Left lung (tissue), 4 donors: ENCODE measurements at regions not wholly inside any gene's neighbourhood (a gene's known extent, or its start where the extent isn't known, plus 50 kb on each side); places are given as distances from the start of the nearest gene placed in this dataset.

Experiments used
- ATAC-seq: fragments of 200-7000 bp; cut with Tn5 transposase; one replicate; pipeline ENCODE4 v1.9.1; 2020; ENCODE audit warnings: moderate library complexity
- DNase-seq, 4 donors: peaks; one replicate each; pipeline ENCODE4 v3.0.0-alpha.2; 2013 to 2020
- H3K27ac ChIP-seq, 2 donors: fragments of 200-600 bp; sonication (generic) in 1 of 2; one replicate each; pipeline versions ENCODE4 v1.5.0 to v1.8.0; 2020 to 2021
- H3K27me3 ChIP-seq, 2 donors: fragments of 200-600 bp; sonication (generic) in 1 of 2; one replicate each; pipeline versions ENCODE4 v1.5.0 to v1.8.0; 2020 to 2021
- H3K36me3 ChIP-seq, 2 donors: fragments of 200-600 bp; sonication (generic) in 1 of 2; one replicate each; pipeline versions ENCODE4 v1.5.0 to v1.8.0; 2020 to 2021
- H3K4me1 ChIP-seq, 2 donors: fragments of 200-600 bp; one replicate each; pipeline ENCODE4 v1.8.0; 2021
- H3K4me3 ChIP-seq, 2 donors: fragments of 200-600 bp; sonication (generic) in 1 of 2; one replicate each; pipeline versions ENCODE4 v1.5.0 to v1.8.0; 2020 to 2021; ENCODE audit warnings: mild to moderate bottlenecking in 1 of 2
- H3K9me3 ChIP-seq, 2 donors: fragments of 200-600 bp; sonication (generic) in 1 of 2; one replicate each; pipeline versions ENCODE4 v1.5.0 to v1.8.0; 2020 to 2021
- CTCF ChIP-seq, 2 donors: fragments of 200-600 bp; sonication (generic) in 1 of 2; IDR thresholded peaks; one replicate each; pipeline versions ENCODE4 v1.5.0 to v1.8.0; 2021; ENCODE audit warnings: antibody characterized with exemption in 2 of 2
- intact Hi-C, 2 donors: fragments of 100-400 bp; cut with DNase I; formaldehyde crosslinking; loops; one replicate each; pipeline versions ENCODE4 v1.11.2 to v1.14.2; 2022
- donor health status: DM: no; HTN: yes; CAD: no.
- donor health status: DM: no; HTN: no; CAD: no.

DNA sequence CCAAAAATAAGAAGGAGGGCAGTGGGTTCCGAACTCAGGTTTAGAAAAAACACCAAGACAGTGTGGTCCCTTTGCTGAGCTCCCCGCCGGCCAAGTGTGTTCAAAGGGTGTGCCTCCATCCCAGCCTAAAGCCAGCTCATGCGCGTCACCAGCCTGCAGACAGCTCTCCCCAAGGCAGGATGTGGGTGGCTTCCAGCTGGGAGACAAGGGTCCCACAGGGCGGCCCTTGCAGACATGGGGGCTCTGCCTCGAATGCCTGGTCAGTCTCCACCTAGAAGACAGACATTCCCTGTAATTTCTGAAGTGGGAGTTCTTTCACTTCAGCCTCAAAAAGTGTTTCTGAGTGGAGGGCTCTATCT is 135.8 kb upstream of the GPC1 start:
- H3K36me3 ChIP-seq, result no peaks in the 10 kb centered on the region
- intact Hi-C loops, result no loop called here
- no peaks in the 10 kb centered on the region for H3K4me1 ChIP-seq
- H3K27ac ChIP-seq, result no peak overlapping the region
- no peak for ATAC-seq
- H3K9me3 ChIP-seq, result no peaks in the 10 kb centered on the region
- no peak for TF ChIP-seq CTCF (IDR thresholded peaks at IDR 0.05)
- DNase-seq, result no peak
- H3K27me3 ChIP-seq, result peaks cover 0 to 16% of the 10 kb centered on the region in 2 donors
- no peak overlapping the region for H3K4me3 ChIP-seq

- ATAC-seq (no peak), DNase-seq (no peak)
- H3K4me1 ChIP-seq, result no peaks in the 10 kb centered on the region
- no peaks in the 10 kb centered on the region for H3K9me3 ChIP-seq
- H3K4me3 ChIP-seq, result no peak overlapping the region
- TF ChIP-seq CTCF (IDR thresholded peaks at IDR 0.05), result no peak
- peaks cover 0 to 21% of the 10 kb centered on the region in 2 donors for H3K27me3 ChIP-seq
- H3K36me3 ChIP-seq, result no peaks in the 10 kb centered on the region
- H3K27ac ChIP-seq, result no peak overlapping the region
- intact Hi-C loops, result no loop called here
These were observed 135.1 kb upstream of the GPC1 start for GRCh38 chr2:240300261-240300821.

GRCh38 chr2:240300840-240301239 is 134.6 kb upstream of the GPC1 start:
- no peak overlapping the region for H3K27ac ChIP-seq
- no peaks in the 10 kb centered on the region for H3K36me3 ChIP-seq
- H3K9me3 ChIP-seq, result no peaks in the 10 kb centered on the region
- no peak for DNase-seq
- no peak for ATAC-seq
- peaks cover 0 to 21% of the 10 kb centered on the region in 2 donors for H3K27me3 ChIP-seq
- no peak overlapping the region for H3K4me3 ChIP-seq
- intact Hi-C loops, result no loop called here
- H3K4me1 ChIP-seq, result no peaks in the 10 kb centered on the region
- no peak for TF ChIP-seq CTCF (IDR thresholded peaks at IDR 0.05)

DNA sequence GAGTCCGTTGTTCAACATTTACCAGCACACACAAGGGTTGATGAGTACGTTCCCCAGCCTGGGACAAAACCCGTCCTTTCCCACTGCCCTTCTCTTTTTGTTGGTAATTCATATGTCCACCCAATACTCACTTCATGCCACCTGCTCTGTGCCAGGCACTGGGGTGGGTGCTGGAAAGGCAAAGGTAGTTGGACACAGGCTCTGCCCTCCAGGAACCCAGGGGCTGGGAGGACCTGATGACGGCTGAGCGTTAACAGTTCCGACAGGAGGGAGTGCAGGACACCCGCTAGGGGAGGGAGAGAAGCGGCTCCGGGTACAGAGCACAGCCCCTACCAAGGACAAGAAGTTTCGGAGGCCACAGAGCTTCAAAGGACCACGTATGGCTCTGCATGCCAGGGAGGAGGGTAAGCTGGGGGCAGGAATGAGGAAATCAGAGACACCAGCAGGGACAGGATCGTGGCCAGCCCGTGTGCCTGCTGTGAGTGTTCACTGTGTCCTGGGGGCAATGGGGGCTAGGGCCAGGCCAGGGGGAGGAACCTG is 134.1 kb upstream of the GPC1 start:
- Histone ChIP-seq H3K27me3 (peaks cover 0 to 21% of the 10 kb centered on the region in 2 donors), H3K36me3 (no peaks in the 10 kb centered on the region), H3K4me3 (no peak overlapping the region), H3K4me1 (no peaks in the 10 kb centered on the region), H3K27ac (no peak overlapping the region), H3K9me3 (no peaks in the 10 kb centered on the region)
- ATAC-seq (no peak), DNase-seq (peak in 1 of 4 donors; percentile 45)
- intact Hi-C loops, result no loop called here
- no peak for TF ChIP-seq CTCF (IDR thresholded peaks at IDR 0.05)

- no peak for ATAC-seq
- Histone ChIP-seq H3K27ac (no peak overlapping the region), H3K4me1 (no peaks in the 10 kb centered on the region), H3K36me3 (no peaks in the 10 kb centered on the region), H3K4me3 (no peak overlapping the region), H3K27me3 (peaks cover 0 to 21% of the 10 kb centered on the region in 2 donors), H3K9me3 (no peaks in the 10 kb centered on the region)
- DNase-seq, result no peak
- no peak for TF ChIP-seq CTCF (IDR thresholded peaks at IDR 0.05)
- intact Hi-C loops, result no loop called here
These were observed 133.4 kb upstream of the GPC1 start for GRCh38 chr2:240302041-240302440.
